Thyroid gland (tissue), 4 donors: ENCODE measurements at regions not wholly inside any gene's neighbourhood (a gene's known extent, or its start where the extent isn't known, plus 50 kb on each side); places are given as distances from the start of the nearest gene placed in this dataset.

ENCODE experiments used
- POLR2A ChIP-seq, 2 donors: fragments of 450-650 bp; IDR thresholded peaks; one replicate each; pipeline ENCODE4 v1.6.1; 2017; ENCODE audit warnings: antibody characterized with exemption in 2 of 2, mild to moderate bottlenecking in 2 of 2, moderate library complexity in 1 of 2
- TF ChIP-seq, protein P1 (sequence below), 6 experiments: fragments of 200-600 bp in 3 of 6; fragments of 450-650 bp in 3 of 6; sonication (generic) in 3 of 6; IDR thresholded peaks; one replicate each; pipeline ENCODE4 v1.5.1; 2016 to 2019; ENCODE audit warnings: antibody characterized with exemption in 6 of 6, mild to moderate bottlenecking in 2 of 6, inconsistent platforms in 1 of 6, moderate library complexity in 1 of 6

- no peak for TF ChIP-seq POLR2A (IDR thresholded peaks at IDR 0.05)
- TF ChIP-seq, protein P1, sequence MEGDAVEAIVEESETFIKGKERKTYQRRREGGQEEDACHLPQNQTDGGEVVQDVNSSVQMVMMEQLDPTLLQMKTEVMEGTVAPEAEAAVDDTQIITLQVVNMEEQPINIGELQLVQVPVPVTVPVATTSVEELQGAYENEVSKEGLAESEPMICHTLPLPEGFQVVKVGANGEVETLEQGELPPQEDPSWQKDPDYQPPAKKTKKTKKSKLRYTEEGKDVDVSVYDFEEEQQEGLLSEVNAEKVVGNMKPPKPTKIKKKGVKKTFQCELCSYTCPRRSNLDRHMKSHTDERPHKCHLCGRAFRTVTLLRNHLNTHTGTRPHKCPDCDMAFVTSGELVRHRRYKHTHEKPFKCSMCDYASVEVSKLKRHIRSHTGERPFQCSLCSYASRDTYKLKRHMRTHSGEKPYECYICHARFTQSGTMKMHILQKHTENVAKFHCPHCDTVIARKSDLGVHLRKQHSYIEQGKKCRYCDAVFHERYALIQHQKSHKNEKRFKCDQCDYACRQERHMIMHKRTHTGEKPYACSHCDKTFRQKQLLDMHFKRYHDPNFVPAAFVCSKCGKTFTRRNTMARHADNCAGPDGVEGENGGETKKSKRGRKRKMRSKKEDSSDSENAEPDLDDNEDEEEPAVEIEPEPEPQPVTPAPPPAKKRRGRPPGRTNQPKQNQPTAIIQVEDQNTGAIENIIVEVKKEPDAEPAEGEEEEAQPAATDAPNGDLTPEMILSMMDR (IDR thresholded peaks at IDR 0.05) = no peak
Measured at GRCh38 chr2:160689441-160689840, 195.8 kb upstream of the RBMS1 start.
